ENCODE measurements at regions not wholly inside any gene's neighbourhood (a gene's known extent, or its start where the extent isn't known, plus 50 kb on each side); places are given as distances from the start of the nearest gene placed in this dataset.

- TF ChIP-seq, protein P1, sequence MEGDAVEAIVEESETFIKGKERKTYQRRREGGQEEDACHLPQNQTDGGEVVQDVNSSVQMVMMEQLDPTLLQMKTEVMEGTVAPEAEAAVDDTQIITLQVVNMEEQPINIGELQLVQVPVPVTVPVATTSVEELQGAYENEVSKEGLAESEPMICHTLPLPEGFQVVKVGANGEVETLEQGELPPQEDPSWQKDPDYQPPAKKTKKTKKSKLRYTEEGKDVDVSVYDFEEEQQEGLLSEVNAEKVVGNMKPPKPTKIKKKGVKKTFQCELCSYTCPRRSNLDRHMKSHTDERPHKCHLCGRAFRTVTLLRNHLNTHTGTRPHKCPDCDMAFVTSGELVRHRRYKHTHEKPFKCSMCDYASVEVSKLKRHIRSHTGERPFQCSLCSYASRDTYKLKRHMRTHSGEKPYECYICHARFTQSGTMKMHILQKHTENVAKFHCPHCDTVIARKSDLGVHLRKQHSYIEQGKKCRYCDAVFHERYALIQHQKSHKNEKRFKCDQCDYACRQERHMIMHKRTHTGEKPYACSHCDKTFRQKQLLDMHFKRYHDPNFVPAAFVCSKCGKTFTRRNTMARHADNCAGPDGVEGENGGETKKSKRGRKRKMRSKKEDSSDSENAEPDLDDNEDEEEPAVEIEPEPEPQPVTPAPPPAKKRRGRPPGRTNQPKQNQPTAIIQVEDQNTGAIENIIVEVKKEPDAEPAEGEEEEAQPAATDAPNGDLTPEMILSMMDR (IDR thresholded peaks at IDR 0.05), result no peak
- no peak for TF ChIP-seq POLR2A (IDR thresholded peaks at IDR 0.05)
These were observed 142.7 kb upstream of the SYT1 start for GRCh38 chr12:78721906-78722305.
